Mesenchymal stem cell (in vitro differentiated cells and primary cell): ENCODE measurements at regions not wholly inside any gene's neighbourhood (a gene's known extent, or its start where the extent isn't known, plus 50 kb on each side); places are given as distances from the start of the nearest gene placed in this dataset.
"Not testable (repeated sequence)": the region's sequence is repeated elsewhere in the genome, so short reads cannot be mapped to it uniquely, and the experiment has no call there.

Experiments
- DNase-seq: peaks from one replicate; pipeline ENCODE4 v3.0.0-alpha.2; 2013
- H2AFZ ChIP-seq: one replicate; pipeline ENCODE4 v1.6.1; 2013; ENCODE audit warnings: low read depth, mild to moderate bottlenecking, control low read depth, inconsistent platforms, low read length, moderate library complexity
- H2AK5ac ChIP-seq: 2 replicates; pipeline ENCODE4 v1.6.1; 2013; ENCODE audit warnings: low read length, moderate library complexity, mild to moderate bottlenecking, inconsistent platforms; ENCODE audit not compliant: severe bottlenecking
- H2BK120ac ChIP-seq: one replicate; pipeline ENCODE4 v1.6.1; 2013; ENCODE audit warnings: low read depth, mild to moderate bottlenecking, inconsistent platforms, low read length, moderate library complexity
- H2BK12ac ChIP-seq, 2 experiments: one replicate each; pipeline ENCODE4 v1.6.1; 2013; ENCODE audit warnings: inconsistent platforms in 2 of 2, low read length in 2 of 2, mild to moderate bottlenecking in 2 of 2, moderate library complexity in 2 of 2, control low read depth in 1 of 2
- H2BK15ac ChIP-seq: one replicate; pipeline ENCODE4 v1.6.1; 2013; ENCODE audit warnings: mild to moderate bottlenecking, low read depth, inconsistent platforms; ENCODE audit not compliant: poor library complexity, severe bottlenecking
- H2BK5ac ChIP-seq: 2 replicates; pipeline ENCODE4 v1.6.1; 2013; ENCODE audit warnings: low read depth, mild to moderate bottlenecking, low read length, control low read depth, inconsistent platforms; ENCODE audit not compliant: poor library complexity, severe bottlenecking
- H3K14ac ChIP-seq, 2 experiments: one replicate each; pipeline ENCODE4 v1.6.1; 2013; ENCODE audit warnings: inconsistent platforms in 2 of 2, low read length in 2 of 2, control low read depth in 1 of 2, mild to moderate bottlenecking in 1 of 2, moderate library complexity in 1 of 2
- H3K18ac ChIP-seq, 2 experiments: one replicate each; pipeline ENCODE4 v1.6.1; 2013; ENCODE audit warnings: inconsistent platforms in 2 of 2, low read length in 2 of 2, control low read depth in 1 of 2, low read depth in 1 of 2, mild to moderate bottlenecking in 1 of 2
- H3K23ac ChIP-seq, 2 experiments: one replicate each; pipeline ENCODE4 v1.6.1; 2013; ENCODE audit warnings: inconsistent platforms in 2 of 2, low read length in 2 of 2, mild to moderate bottlenecking in 2 of 2, moderate library complexity in 2 of 2, control low read depth in 1 of 2
- H3K27ac ChIP-seq: 2 replicates; pipeline ENCODE4 v1.5.1; 2013; ENCODE audit warnings: mild to moderate bottlenecking, moderate library complexity, low read length, control low read depth, inconsistent platforms; ENCODE audit not compliant: poor library complexity, severe bottlenecking
- H3K27me3 ChIP-seq, 2 experiments: 2 replicates each; pipeline versions ENCODE4 v1.6.1 to v1.7.0; 2013; ENCODE audit warnings: low read length in 2 of 2, mild to moderate bottlenecking in 2 of 2, moderate library complexity in 2 of 2, control low read depth in 1 of 2, inconsistent platforms in 1 of 2; ENCODE audit not compliant: control insufficient read depth in 1 of 2, insufficient read depth in 1 of 2
- H3K36me3 ChIP-seq, 2 experiments: 2 replicates each; pipeline versions ENCODE4 v1.6.1 to v1.7.0; 2013; ENCODE audit warnings: low read length in 2 of 2, control low read depth in 1 of 2, inconsistent platforms in 1 of 2, low read depth in 1 of 2, mild to moderate bottlenecking in 1 of 2; ENCODE audit not compliant: insufficient read depth in 2 of 2, control insufficient read depth in 1 of 2
- H3K4ac ChIP-seq, 2 experiments: one replicate each; pipeline ENCODE4 v1.6.1; 2013; ENCODE audit warnings: inconsistent platforms in 2 of 2, low read length in 2 of 2, mild to moderate bottlenecking in 2 of 2, moderate library complexity in 2 of 2, control low read depth in 1 of 2, low read depth in 1 of 2
- H3K4me1 ChIP-seq: 2 replicates; pipeline ENCODE4 v1.6.1; 2013; ENCODE audit warnings: low read depth, low read length, control low read depth; ENCODE audit not compliant: control insufficient read depth, insufficient read depth
- H3K4me2 ChIP-seq: 2 replicates; pipeline ENCODE4 v1.6.1; 2013; ENCODE audit warnings: low read length, mild to moderate bottlenecking, inconsistent platforms; ENCODE audit not compliant: poor library complexity, severe bottlenecking
- H3K4me3 ChIP-seq, 2 experiments: 2 replicates each; pipeline versions ENCODE4 v1.5.1 to v1.7.0; 2013; ENCODE audit warnings: low read length in 2 of 2, mild to moderate bottlenecking in 2 of 2, control low read depth in 1 of 2, low read depth in 1 of 2; ENCODE audit not compliant: insufficient read depth in 1 of 2
- H3K79me1 ChIP-seq: replicated peaks from 2 replicates; pipeline ENCODE4 v1.6.1; 2013; ENCODE audit warnings: mild to moderate bottlenecking, control low read depth, low read length, inconsistent platforms; ENCODE audit not compliant: poor library complexity, severe bottlenecking
- H3K9ac ChIP-seq: 2 replicates; pipeline ENCODE4 v1.7.0; 2013; ENCODE audit warnings: mild to moderate bottlenecking, low read length, moderate library complexity
- H3K9me3 ChIP-seq: 2 replicates; pipeline ENCODE4 v1.7.0; 2013; ENCODE audit warnings: mild to moderate bottlenecking, low read length; ENCODE audit not compliant: control insufficient read depth
- H4K8ac ChIP-seq: one replicate; pipeline ENCODE4 v1.6.1; 2013; ENCODE audit warnings: inconsistent platforms, mild to moderate bottlenecking, low read length, moderate library complexity
- H4K91ac ChIP-seq: one replicate; pipeline ENCODE4 v1.6.1; 2013; ENCODE audit warnings: mild to moderate bottlenecking, low read length, inconsistent platforms
- WGBS: methylation state at CpG from one replicate; pipeline ENCODE4 v1.1.7; 2013; ENCODE audit warnings: mixed read lengths; 5-methylcytosine and 5-hydroxymethylcytosine counted together

DNA sequence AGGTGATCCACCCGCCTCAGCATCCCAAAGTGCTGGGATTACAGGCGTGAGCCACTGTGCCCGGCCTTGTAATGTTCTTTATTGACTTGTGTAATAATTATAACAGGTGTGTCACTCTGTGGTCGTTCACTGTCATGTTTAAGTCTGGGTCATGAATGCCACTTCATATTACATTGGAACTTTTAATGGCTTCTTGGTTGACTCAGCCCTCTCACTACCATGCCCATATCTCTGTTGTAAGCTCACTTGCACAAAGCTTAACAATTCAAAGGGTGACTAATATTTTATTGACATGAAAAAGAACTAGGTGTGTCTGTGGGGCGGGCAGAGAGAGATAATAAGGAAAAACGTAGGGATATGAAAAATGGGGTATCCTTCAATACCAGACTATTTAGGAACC lies 639.7 kb upstream of the ACTRT1 start:
- Histone ChIP-seq H4K8ac (no peak overlapping the region), H3K4me1 (no peaks in the 10 kb centered on the region), H3K4me3 (no peak overlapping the region), H3K27me3 (no peaks in the 10 kb centered on the region), H2BK12ac (no peak overlapping the region), H3K9ac (no peak overlapping the region), H2BK5ac (no peak overlapping the region), H3K9me3 (no peaks in the 10 kb centered on the region), H2AK5ac (no peak overlapping the region), H3K36me3 (no peaks in the 10 kb centered on the region), H3K18ac (no peak overlapping the region), H3K14ac (no peak overlapping the region), H2BK15ac (no peak overlapping the region), H3K79me1 (no peaks in the 10 kb centered on the region), H3K4me2 (no peak overlapping the region), H3K27ac (no peak overlapping the region), H2AFZ (no peak overlapping the region), H3K4ac (no peak overlapping the region), H4K91ac (no peak overlapping the region), H2BK120ac (no peak overlapping the region), H3K23ac (no peak overlapping the region)
- no peak for DNase-seq
- WGBS: no CpG with 5 or more reads among the region's 6 CpGs

DNA sequence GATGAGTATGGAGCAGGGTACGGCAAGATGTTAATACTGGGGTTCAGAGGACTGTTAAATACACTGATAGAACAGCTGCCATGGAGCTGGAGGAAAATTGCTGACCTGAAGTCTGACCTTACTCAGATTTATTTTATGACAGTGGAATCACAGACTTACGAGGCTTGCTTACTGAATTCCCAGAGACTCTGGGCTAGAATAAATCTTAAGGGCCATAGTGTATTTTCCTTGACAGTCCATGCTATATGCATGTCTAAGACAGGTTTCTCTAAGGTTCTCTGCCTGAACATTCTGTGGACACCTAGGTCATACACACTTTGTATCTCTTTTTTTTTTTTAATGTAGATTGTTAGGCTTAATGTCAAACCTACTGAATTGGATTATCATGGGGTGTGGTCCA lies 633.2 kb upstream of the ACTRT1 start:
- H2BK5ac ChIP-seq: no peak overlapping the region
- no peak overlapping the region for H3K4me3 ChIP-seq
- no peak overlapping the region for H3K4me2 ChIP-seq
- H2AFZ ChIP-seq: no peak overlapping the region
- H2AK5ac ChIP-seq: no peak overlapping the region
- 83% methylated on average over 2 of the region's 2 CpGs for WGBS
- H3K18ac ChIP-seq: no peak overlapping the region
- H2BK15ac ChIP-seq: no peak overlapping the region
- H4K91ac ChIP-seq: no peak overlapping the region
- no peaks in the 10 kb centered on the region for H3K4me1 ChIP-seq
- H3K27ac ChIP-seq: no peak overlapping the region
- H3K79me1 ChIP-seq: no peaks in the 10 kb centered on the region
- H3K23ac ChIP-seq: no peak overlapping the region
- H3K14ac ChIP-seq: no peak overlapping the region
- no peak overlapping the region for H2BK12ac ChIP-seq
- H4K8ac ChIP-seq: no peak overlapping the region
- H3K9me3 ChIP-seq: no peaks in the 10 kb centered on the region
- no peak for DNase-seq
- H3K27me3 ChIP-seq: no peaks in the 10 kb centered on the region
- no peak overlapping the region for H2BK120ac ChIP-seq
- H3K36me3 ChIP-seq: no peaks in the 10 kb centered on the region
- H3K9ac ChIP-seq: no peak overlapping the region
- H3K4ac ChIP-seq: no peak overlapping the region

DNA sequence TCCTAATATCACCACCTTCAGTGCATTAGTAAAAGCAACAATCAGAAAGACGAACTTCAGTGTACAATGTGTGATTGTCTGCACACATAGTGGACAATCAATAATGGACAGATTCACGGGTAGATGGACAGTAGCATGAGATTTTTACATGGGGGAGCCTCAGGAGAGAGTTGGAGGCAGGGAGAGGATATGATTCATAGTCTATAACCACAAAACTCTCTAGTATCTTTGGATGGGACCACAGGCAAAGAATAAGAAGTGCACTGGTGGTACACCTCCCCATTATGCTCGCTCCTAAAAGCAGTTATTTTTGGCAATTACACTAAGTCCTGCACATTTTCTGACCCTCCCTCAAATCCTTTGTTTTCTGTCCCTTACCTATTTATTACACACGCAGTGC lies 624.4 kb upstream of the ACTRT1 start:
- no peak overlapping the region for H3K4me3 ChIP-seq
- no peak overlapping the region for H3K23ac ChIP-seq
- H3K4me2 ChIP-seq: no peak overlapping the region
- no peaks in the 10 kb centered on the region for H3K9me3 ChIP-seq
- 29% methylated on average over 1 of the region's 4 CpGs for WGBS
- no peak overlapping the region for H2BK15ac ChIP-seq
- H3K18ac ChIP-seq: no peak overlapping the region
- no peak overlapping the region for H2BK5ac ChIP-seq
- no peak overlapping the region for H2BK120ac ChIP-seq
- no peak overlapping the region for H3K27ac ChIP-seq
- no peak overlapping the region for H2AK5ac ChIP-seq
- no peak overlapping the region for H4K91ac ChIP-seq
- no peaks in the 10 kb centered on the region for H3K27me3 ChIP-seq
- H3K4ac ChIP-seq: no peak overlapping the region
- no peaks in the 10 kb centered on the region for H3K36me3 ChIP-seq
- DNase-seq: no peak
- H4K8ac ChIP-seq: no peak overlapping the region
- H3K14ac ChIP-seq: no peak overlapping the region
- no peak overlapping the region for H2BK12ac ChIP-seq
- peaks cover 1% of the 10 kb centered on the region for H3K4me1 ChIP-seq
- no peaks in the 10 kb centered on the region for H3K79me1 ChIP-seq
- H3K9ac ChIP-seq: no peak overlapping the region
- no peak overlapping the region for H2AFZ ChIP-seq

- not testable (repeated sequence) for H3K4ac ChIP-seq, H3K18ac ChIP-seq, H3K14ac ChIP-seq, H3K27me3 ChIP-seq, H3K27ac ChIP-seq, H3K9me3 ChIP-seq, H3K36me3 ChIP-seq, H2BK5ac ChIP-seq, H3K4me1 ChIP-seq, H4K8ac ChIP-seq, H4K91ac ChIP-seq, H3K23ac ChIP-seq, H2BK12ac ChIP-seq, H2AK5ac ChIP-seq, H3K9ac ChIP-seq, H2BK15ac ChIP-seq, DNase-seq, H3K4me2 ChIP-seq, H2AFZ ChIP-seq, H2BK120ac ChIP-seq, H3K4me3 ChIP-seq, H3K79me1 ChIP-seq
- 60% methylated on average over 5 of the region's 9 CpGs for WGBS
Measured at GRCh38 chrX:128674326-128675086, 622.3 kb upstream of the ACTRT1 start.
